PC-3 (cell line): ENCODE measurements at regions not wholly inside any gene's neighbourhood (a gene's known extent, or its start where the extent isn't known, plus 50 kb on each side); places are given as distances from the start of the nearest gene placed in this dataset.

Experiments used
- ATAC-seq: fragments of 200-7000 bp; cut with Tn5 transposase; 2 replicates; pipeline ENCODE4 v1.9.1; 2020; ENCODE audit warnings: mild to moderate bottlenecking, moderate library complexity
- BruUV-seq: library from RNA; stranded (reverse); fragments of 400-500 nt; replicated peaks from 2 replicates; lab custom pipeline; 2021; lab: Mats Ljungman, UMichigan
- CTCF ChIA-PET: fragments of 300-600 bp; sonication (Branson Sonifier 250); formaldehyde crosslinking; loops from one replicate; lab custom pipeline; 2022; ENCODE audit warnings: antibody characterized with exemption; lab: Charles Lee
- POLR2A ChIA-PET: fragments of 300-600 bp; sonication (Branson Sonifier 250); formaldehyde crosslinking; loops from one replicate; lab custom pipeline; 2022; ENCODE audit warnings: antibody characterized with exemption; ENCODE audit not compliant: unreplicated experiment; lab: Charles Lee
- DNase-seq: peaks from one replicate; pipeline ENCODE4 v3.0.0-alpha.2; 2015
- H2AFZ ChIP-seq: fragments of 300-600 bp; sonication (generic); 2 replicates; pipeline ENCODE4 v1.6.0; 2016; ENCODE audit warnings: antibody characterized with exemption, low read length
- H3F3A ChIP-seq: fragments of 300-600 bp; sonication (generic); one replicate; pipeline ENCODE4 v1.6.0; 2017; ENCODE audit warnings: antibody characterized with exemption, low read length, control low read depth, mild to moderate bottlenecking; ENCODE audit not compliant: unreplicated experiment
- H3K27ac ChIP-seq: fragments of 300-600 bp; sonication (generic); 2 replicates; pipeline ENCODE4 v1.5.1; 2016; ENCODE audit warnings: mild to moderate bottlenecking, low read length
- H3K27me3 ChIP-seq: fragments of 300-600 bp; sonication (generic); 2 replicates; pipeline ENCODE4 v1.6.1; 2016; ENCODE audit warnings: low read length, mixed read lengths
- H3K36me3 ChIP-seq: fragments of 300-600 bp; sonication (generic); 2 replicates; pipeline ENCODE4 v1.6.1; 2016; ENCODE audit warnings: low read depth, mixed run types, low read length, mixed read lengths
- H3K4me1 ChIP-seq: fragments of 300-600 bp; sonication (generic); 2 replicates; pipeline ENCODE4 v1.5.1; 2016; ENCODE audit warnings: low read length; ENCODE audit not compliant: insufficient read depth
- H3K4me2 ChIP-seq: fragments of 300-600 bp; sonication (generic); 2 replicates; pipeline ENCODE4 v1.6.0; 2016; ENCODE audit warnings: low read length
- H3K4me3 ChIP-seq: fragments of 300-600 bp; sonication (generic); 2 replicates; pipeline ENCODE4 v1.5.1; 2016; ENCODE audit warnings: mild to moderate bottlenecking, low read length, mixed read lengths
- H3K79me2 ChIP-seq: fragments of 300-600 bp; sonication (generic); 2 replicates; pipeline ENCODE4 v1.6.1; 2017; ENCODE audit warnings: low read length, mixed read lengths
- H3K9ac ChIP-seq: fragments of 300-600 bp; sonication (generic); 2 replicates; pipeline ENCODE4 v1.6.0; 2016; ENCODE audit warnings: mild to moderate bottlenecking, low read length
- H3K9me2 ChIP-seq: fragments of 300-600 bp; sonication (generic); replicated peaks from 2 replicates; pipeline ENCODE4 v1.6.1; 2016; ENCODE audit warnings: mixed run types, low read length, mixed read lengths
- H3K9me3 ChIP-seq: fragments of 300-600 bp; sonication (generic); 2 replicates; pipeline ENCODE4 v1.6.1; 2016; ENCODE audit warnings: low read length, mixed read lengths
- H4K20me1 ChIP-seq: fragments of 300-600 bp; sonication (generic); 2 replicates; pipeline ENCODE4 v1.6.1; 2016; ENCODE audit warnings: low read length, mixed read lengths
- CTCF ChIP-seq: fragments of 300-600 bp; sonication (generic); conservative IDR thresholded peaks from 2 replicates; pipeline ENCODE4 v1.5.1; 2017; ENCODE audit warnings: antibody characterized with exemption, low read depth, mild to moderate bottlenecking, low read length
- EZH2 ChIP-seq: fragments of 300-600 bp; sonication (generic); IDR thresholded peaks from one replicate; pipeline ENCODE4 v1.6.1; 2017; ENCODE audit warnings: antibody characterized with exemption, mild to moderate bottlenecking, low read length; ENCODE audit not compliant: unreplicated experiment
- EZH2phosphoT487 ChIP-seq: fragments of 300-600 bp; sonication (generic); IDR thresholded peaks from 2 replicates; pipeline ENCODE4 v1.6.1; 2018; ENCODE audit warnings: mild to moderate bottlenecking, antibody characterized with exemption, low read length, borderline replicate concordance
- intact Hi-C: fragments of 100-400 bp; cut with micrococcal nuclease; formaldehyde crosslinking; loops from 2 replicates; pipeline ENCODE4 v1.9.0; 2023

GRCh38 chrX:7414753-7415152 is 266.8 kb upstream of the PUDP start:
- H3K4me2 ChIP-seq: no peak overlapping the region
- H3K9me2 ChIP-seq: no peaks in the 10 kb centered on the region
- BruUV-seq: no TSS peak
- no peaks in the 10 kb centered on the region for H3K36me3 ChIP-seq
- no peaks in the 10 kb centered on the region for H3K4me1 ChIP-seq
- H3K4me3 ChIP-seq: no peak overlapping the region
- no peaks in the 10 kb centered on the region for H3K79me2 ChIP-seq
- no peaks in the 10 kb centered on the region for H3K9me3 ChIP-seq
- H3K27ac ChIP-seq: no peak overlapping the region
- intact Hi-C loops: no loop called here
- POLR2A ChIA-PET: no interaction called here
- no peak overlapping the region for H3K9ac ChIP-seq
- no peak overlapping the region for H2AFZ ChIP-seq
- TF ChIP-seq EZH2 (no peak), EZH2phosphoT487 (no peak), CTCF (no peak)
- no peaks in the 10 kb centered on the region for H3K27me3 ChIP-seq
- ATAC-seq: no peak
- no peaks in the 10 kb centered on the region for H3F3A ChIP-seq
- DNase-seq: no peak
- H4K20me1 ChIP-seq: no peaks in the 10 kb centered on the region
- CTCF ChIA-PET: no interaction called here

- no peaks in the 10 kb centered on the region for H4K20me1 ChIP-seq
- H3K9me3 ChIP-seq: no peaks in the 10 kb centered on the region
- ATAC-seq (no peak), DNase-seq (no peak)
- H3K9ac ChIP-seq: no peak overlapping the region
- H3K36me3 ChIP-seq: no peaks in the 10 kb centered on the region
- H3K27me3 ChIP-seq: no peaks in the 10 kb centered on the region
- no peaks in the 10 kb centered on the region for H3K4me1 ChIP-seq
- H2AFZ ChIP-seq: no peak overlapping the region
- no peak overlapping the region for H3K27ac ChIP-seq
- no peaks in the 10 kb centered on the region for H3F3A ChIP-seq
- no peaks in the 10 kb centered on the region for H3K9me2 ChIP-seq
- CTCF ChIA-PET: no interaction called here
- no peaks in the 10 kb centered on the region for H3K79me2 ChIP-seq
- POLR2A ChIA-PET: no interaction called here
- no peak overlapping the region for H3K4me2 ChIP-seq
- intact Hi-C loops: no loop called here
- BruUV-seq: no TSS peak
- no peak for TF ChIP-seq EZH2
- TF ChIP-seq CTCF: no peak
- no peak for TF ChIP-seq EZH2phosphoT487
- H3K4me3 ChIP-seq: no peak overlapping the region
Observed at GRCh38 chrX:7412840-7413239, 264.9 kb upstream of the PUDP start.

- intact Hi-C loops: no loop called here
- Histone ChIP-seq H3F3A (no peaks in the 10 kb centered on the region), H3K27me3 (no peaks in the 10 kb centered on the region), H3K36me3 (no peaks in the 10 kb centered on the region), H3K9ac (no peak overlapping the region), H3K27ac (no peak overlapping the region), H4K20me1 (no peaks in the 10 kb centered on the region), H3K79me2 (no peaks in the 10 kb centered on the region), H3K9me3 (no peaks in the 10 kb centered on the region), H3K9me2 (no peaks in the 10 kb centered on the region), H3K4me3 (no peak overlapping the region), H2AFZ (no peak overlapping the region), H3K4me1 (no peaks in the 10 kb centered on the region), H3K4me2 (no peak overlapping the region)
- BruUV-seq: no TSS peak
- ChIA-PET POLR2A (no interaction called here), CTCF (no interaction called here)
- TF ChIP-seq EZH2 (no peak), CTCF (no peak), EZH2phosphoT487 (no peak)
- DNase-seq (no peak), ATAC-seq (no peak)
Observed at GRCh38 chrX:7409866-7410265, 261.9 kb upstream of the PUDP start.
